ENCODE measurements at regions not wholly inside any gene's neighbourhood (a gene's known extent, or its start where the extent isn't known, plus 50 kb on each side); places are given as distances from the start of the nearest gene placed in this dataset.

DNA sequence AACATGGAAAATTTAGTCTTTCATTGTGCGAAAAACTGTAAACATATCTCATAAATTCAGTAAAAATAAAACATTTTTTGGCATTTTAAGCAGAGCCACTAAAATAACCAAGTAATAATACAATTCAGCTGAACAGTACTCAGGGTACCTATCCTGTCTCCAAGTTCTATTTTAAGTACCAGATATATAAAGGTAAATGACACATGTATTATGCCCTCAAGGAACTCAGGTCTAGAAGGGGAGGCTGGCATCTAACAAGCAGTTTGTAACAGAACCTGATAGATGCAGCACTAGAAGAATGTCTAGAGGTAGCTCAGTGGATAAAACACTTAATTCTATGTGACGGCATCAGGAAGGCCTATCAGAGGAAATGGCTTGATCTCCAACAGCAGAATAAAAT, 112.2 kb downstream of the CRPPA start:
- TF ChIP-seq, protein P1, sequence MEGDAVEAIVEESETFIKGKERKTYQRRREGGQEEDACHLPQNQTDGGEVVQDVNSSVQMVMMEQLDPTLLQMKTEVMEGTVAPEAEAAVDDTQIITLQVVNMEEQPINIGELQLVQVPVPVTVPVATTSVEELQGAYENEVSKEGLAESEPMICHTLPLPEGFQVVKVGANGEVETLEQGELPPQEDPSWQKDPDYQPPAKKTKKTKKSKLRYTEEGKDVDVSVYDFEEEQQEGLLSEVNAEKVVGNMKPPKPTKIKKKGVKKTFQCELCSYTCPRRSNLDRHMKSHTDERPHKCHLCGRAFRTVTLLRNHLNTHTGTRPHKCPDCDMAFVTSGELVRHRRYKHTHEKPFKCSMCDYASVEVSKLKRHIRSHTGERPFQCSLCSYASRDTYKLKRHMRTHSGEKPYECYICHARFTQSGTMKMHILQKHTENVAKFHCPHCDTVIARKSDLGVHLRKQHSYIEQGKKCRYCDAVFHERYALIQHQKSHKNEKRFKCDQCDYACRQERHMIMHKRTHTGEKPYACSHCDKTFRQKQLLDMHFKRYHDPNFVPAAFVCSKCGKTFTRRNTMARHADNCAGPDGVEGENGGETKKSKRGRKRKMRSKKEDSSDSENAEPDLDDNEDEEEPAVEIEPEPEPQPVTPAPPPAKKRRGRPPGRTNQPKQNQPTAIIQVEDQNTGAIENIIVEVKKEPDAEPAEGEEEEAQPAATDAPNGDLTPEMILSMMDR (IDR thresholded peaks at IDR 0.05; ENCODE audit: control insufficient read depth, extremely low read depth, insufficient read depth), result no peak
- no peak for DNase-seq (ENCODE audit: low read depth)
- H3K4me3 ChIP-seq (ENCODE audit: low read depth, low read length), result no peak overlapping the region

DNA sequence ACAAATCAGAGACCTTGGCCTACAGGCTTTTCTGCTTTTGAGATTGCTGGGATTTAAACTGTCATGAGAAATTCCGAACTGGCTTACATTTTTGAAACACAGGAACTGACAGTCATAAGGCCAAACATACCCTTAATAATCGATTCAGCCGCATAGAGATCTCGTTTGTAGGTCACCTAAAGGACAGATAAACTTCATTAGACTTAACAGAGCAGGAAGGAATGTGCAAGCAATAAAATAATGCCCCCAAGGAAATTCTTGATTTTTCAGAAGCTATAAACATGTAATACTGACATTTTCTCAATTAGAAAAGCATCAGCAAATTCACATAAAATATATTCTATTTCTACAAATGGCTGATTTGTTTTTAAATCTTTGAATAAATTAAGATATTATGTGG, 120.0 kb downstream of the CRPPA start:
- TF ChIP-seq, protein P1 (IDR thresholded peaks at IDR 0.05; ENCODE audit: control insufficient read depth, extremely low read depth, insufficient read depth), result no peak
- no peak overlapping the region for H3K4me3 ChIP-seq (ENCODE audit: low read depth, low read length)
- no peak for DNase-seq (ENCODE audit: low read depth)

DNA sequence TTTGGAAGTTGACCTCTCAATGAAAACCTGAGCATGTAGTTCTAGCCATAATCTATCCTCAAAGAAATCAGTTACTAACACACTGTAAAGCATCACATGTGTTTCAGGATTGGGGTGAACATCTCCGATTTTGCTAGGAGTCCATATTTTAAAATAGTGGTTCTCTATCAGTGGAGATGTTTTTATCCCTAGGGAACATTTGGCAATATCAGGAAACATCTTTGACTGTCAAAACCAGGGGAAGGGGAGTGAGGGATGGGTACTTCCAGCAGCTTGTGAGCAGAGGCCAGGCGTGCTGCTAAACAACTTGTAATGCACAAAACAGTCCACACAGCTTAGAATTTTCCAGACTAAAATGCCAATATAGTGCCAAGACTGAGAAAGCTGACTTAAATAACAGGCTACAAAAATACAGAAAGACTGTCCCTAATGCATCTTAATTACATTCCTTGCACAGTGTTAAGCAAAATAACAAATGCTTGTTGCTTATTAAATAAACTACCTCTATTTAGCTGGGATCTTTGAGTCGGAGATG, 120.9 kb downstream of the CRPPA start:
- no peak overlapping the region for H3K4me3 ChIP-seq (ENCODE audit: low read depth, low read length)
- TF ChIP-seq, protein P1 (IDR thresholded peaks at IDR 0.05; ENCODE audit: control insufficient read depth, extremely low read depth, insufficient read depth), result no peak
- DNase-seq (ENCODE audit: low read depth), result no peak

DNA sequence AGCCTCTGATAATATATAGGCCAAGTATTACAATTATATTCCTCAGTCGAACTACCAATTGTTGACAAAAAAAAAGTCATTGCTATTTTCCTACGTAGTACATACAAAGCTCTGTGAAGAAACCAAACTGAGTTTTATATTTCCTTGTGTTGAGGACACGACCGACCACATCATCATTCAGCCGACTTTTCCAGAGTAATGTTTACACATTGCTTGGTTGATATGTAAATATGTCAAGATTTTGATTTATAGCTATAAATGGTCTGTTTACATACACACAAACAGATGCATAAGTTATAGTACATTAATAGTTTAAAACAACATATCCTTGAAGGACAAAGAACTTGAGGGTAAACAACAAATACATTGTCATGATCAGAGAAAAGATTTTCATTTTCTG, 121.5 kb downstream of the CRPPA start:
- TF ChIP-seq, protein P1 (IDR thresholded peaks at IDR 0.05; ENCODE audit: control insufficient read depth, extremely low read depth, insufficient read depth), result no peak
- no peak overlapping the region for H3K4me3 ChIP-seq (ENCODE audit: low read depth, low read length)
- DNase-seq (ENCODE audit: low read depth), result peak; percentile 76

DNA sequence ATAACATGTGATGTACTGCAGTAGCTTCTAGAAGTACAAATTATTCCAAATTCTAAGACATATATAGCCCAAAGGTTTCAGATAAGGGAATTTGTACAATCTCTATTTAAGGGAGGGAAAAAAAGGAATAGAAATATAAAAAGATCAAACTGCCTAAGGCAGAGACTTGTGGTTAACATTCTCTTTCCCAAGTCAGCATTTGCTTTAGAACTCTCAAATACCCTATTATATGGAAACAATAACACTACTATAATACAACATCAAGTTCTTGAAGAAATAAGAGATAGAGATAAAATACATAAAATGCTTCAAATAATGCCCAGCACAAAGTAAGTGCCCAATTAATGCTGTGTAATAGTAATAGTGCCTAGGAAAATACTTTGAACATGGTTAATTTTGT, 123.1 kb downstream of the CRPPA start:
- DNase-seq (ENCODE audit: low read depth), result no peak
- TF ChIP-seq, protein P1 (IDR thresholded peaks at IDR 0.05; ENCODE audit: control insufficient read depth, extremely low read depth, insufficient read depth), result no peak
- no peak overlapping the region for H3K4me3 ChIP-seq (ENCODE audit: low read depth, low read length)

DNA sequence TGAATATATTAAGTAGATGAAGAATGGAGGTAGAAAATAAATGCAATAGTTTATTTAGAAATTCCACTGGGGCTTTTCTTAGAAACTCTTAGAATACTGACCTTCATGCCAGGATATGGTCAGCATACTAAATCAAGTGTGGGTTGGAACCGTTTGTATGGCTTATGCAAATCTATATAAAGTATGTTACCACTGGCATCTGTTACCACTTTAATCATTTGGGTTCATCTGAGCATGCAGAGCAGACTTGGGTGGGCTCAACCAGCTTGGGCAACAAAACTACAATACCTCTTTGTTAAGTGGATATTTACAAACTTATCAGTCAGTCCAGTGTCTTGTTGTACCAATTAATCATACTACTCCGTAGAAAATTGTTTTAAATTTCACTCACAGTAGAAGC, 125.8 kb downstream of the CRPPA start:
- H3K4me3 ChIP-seq (ENCODE audit: low read depth, low read length), result no peak overlapping the region
- TF ChIP-seq, protein P1 (IDR thresholded peaks at IDR 0.05; ENCODE audit: control insufficient read depth, extremely low read depth, insufficient read depth), result no peak
- DNase-seq (ENCODE audit: low read depth), result no peak

DNA sequence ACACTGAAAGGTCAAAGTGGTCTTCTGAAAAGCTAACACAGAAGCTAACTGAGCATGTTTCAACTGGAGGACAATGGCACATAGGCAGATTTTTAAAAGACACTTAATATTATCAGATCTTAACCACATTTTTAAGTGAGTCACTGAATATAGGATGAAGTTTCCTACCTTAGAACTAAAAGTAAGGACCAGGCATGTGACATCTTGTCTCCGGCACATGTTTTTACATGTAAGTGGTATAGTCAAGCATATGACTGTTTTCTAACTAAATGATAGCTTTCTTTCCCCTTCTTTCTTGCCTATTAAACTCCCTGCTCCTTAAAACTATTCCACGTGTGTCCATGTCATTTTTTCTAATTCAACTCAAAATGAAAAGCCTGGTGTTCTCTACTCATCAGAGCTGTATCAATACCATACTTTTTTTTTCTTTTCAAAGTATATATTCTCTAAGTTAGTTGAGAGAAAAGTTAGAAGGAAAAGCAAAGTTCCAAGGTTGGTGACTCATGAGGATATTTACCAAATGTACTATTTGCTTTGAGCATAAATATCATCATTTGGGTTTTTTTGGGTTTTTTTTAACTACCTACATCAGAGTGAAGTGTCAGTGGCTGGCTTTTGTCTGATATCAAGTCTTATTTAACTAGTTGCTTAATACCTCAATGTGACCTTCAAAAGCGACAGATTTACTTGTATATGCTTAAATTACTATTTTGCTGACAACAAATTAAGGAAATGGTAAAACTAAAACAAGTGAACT, 127.5 kb downstream of the CRPPA start:
- DNase-seq (ENCODE audit: low read depth), result no peak
- no peak overlapping the region for H3K4me3 ChIP-seq (ENCODE audit: low read depth, low read length)
- TF ChIP-seq, protein P1 (IDR thresholded peaks at IDR 0.05; ENCODE audit: control insufficient read depth, extremely low read depth, insufficient read depth), result no peak

Measured in LNCaP clone FGC (cell line).